GM21390 (cell line): ENCODE measurements at regions not wholly inside any gene's neighbourhood (a gene's known extent, or its start where the extent isn't known, plus 50 kb on each side); places are given as distances from the start of the nearest gene placed in this dataset.
A peak's percentile ranks its signal among the peaks of the same experiment; 100 is the strongest.

Experiments used
- ATAC-seq: cut with Tn5 transposase; IDR thresholded peaks from one replicate; pipeline ENCODE4 v1.9.1; 2021; ENCODE audit not compliant: unreplicated experiment

- ATAC-seq, result no peak
Measured at GRCh38 chr1:244974550-244974949, 110.2 kb upstream of the HNRNPU start.

- no peak for ATAC-seq
Measured at GRCh38 chr1:244974106-244974505, 109.8 kb upstream of the HNRNPU start.

GRCh38 chr1:244971552-244972216 lies 107.3 kb upstream of the HNRNPU start:
- no peak for ATAC-seq

GRCh38 chr1:244970744-244971551 lies 106.6 kb upstream of the HNRNPU start:
- peak; percentile 70 for ATAC-seq

- peak; percentile 58 for ATAC-seq
Measured at GRCh38 chr1:244970236-244970743, 105.9 kb upstream of the HNRNPU start.

- peak; percentile 25 for ATAC-seq
Measured at GRCh38 chr1:244969355-244970235, 105.3 kb upstream of the HNRNPU start.

GRCh38 chr1:244968881-244969280 lies 104.5 kb upstream of the HNRNPU start:
- ATAC-seq, result no peak

GRCh38 chr1:244968471-244968871 lies 104.1 kb upstream of the HNRNPU start:
- ATAC-seq, result no peak

GRCh38 chr1:244967159-244967558 lies 102.8 kb upstream of the HNRNPU start:
- ATAC-seq, result no peak

- ATAC-seq, result no peak
Measured at GRCh38 chr1:244965185-244966030, 101.1 kb upstream of the HNRNPU start.

- no peak for ATAC-seq
Measured at GRCh38 chr1:244964112-244964971, 100.0 kb upstream of the HNRNPU start.

GRCh38 chr1:244963231-244963826 lies 99.0 kb upstream of the HNRNPU start:
- no peak for ATAC-seq

- no peak for ATAC-seq
Measured at GRCh38 chr1:244962130-244962529, 97.8 kb upstream of the HNRNPU start.

GRCh38 chr1:244960904-244961303 lies 96.6 kb upstream of the HNRNPU start:
- no peak for ATAC-seq

- no peak for ATAC-seq
Measured at GRCh38 chr1:244958593-244958992, 94.2 kb upstream of the HNRNPU start.

- ATAC-seq, result no peak
Measured at GRCh38 chr1:244957525-244957924, 93.2 kb upstream of the HNRNPU start.

GRCh38 chr1:244957122-244957521 lies 92.8 kb upstream of the HNRNPU start:
- no peak for ATAC-seq

GRCh38 chr1:244955661-244956060 lies 91.3 kb upstream of the HNRNPU start:
- ATAC-seq, result no peak

GRCh38 chr1:244954359-244954758 lies 90.0 kb upstream of the HNRNPU start:
- ATAC-seq, result no peak
